Lower leg skin (tissue), 3 donors: ENCODE measurements at regions not wholly inside any gene's neighbourhood (a gene's known extent, or its start where the extent isn't known, plus 50 kb on each side); places are given as distances from the start of the nearest gene placed in this dataset.

ENCODE experiments used
- CTCF ChIP-seq, 3 donors: fragments of 450-650 bp; IDR thresholded peaks; one replicate each; pipeline ENCODE4 v1.5.1; 2016; ENCODE audit warnings: antibody characterized with exemption in 3 of 3, mild to moderate bottlenecking in 3 of 3, moderate library complexity in 2 of 3
- POLR2A ChIP-seq, 2 donors: fragments of 450-650 bp; IDR thresholded peaks; one replicate each; pipeline ENCODE4 v1.6.1; 2016 to 2017; ENCODE audit warnings: antibody characterized with exemption in 2 of 2, mild to moderate bottlenecking in 1 of 2, moderate library complexity in 1 of 2

- no peak for TF ChIP-seq CTCF (IDR thresholded peaks at IDR 0.05)
- no peak for TF ChIP-seq POLR2A (IDR thresholded peaks at IDR 0.05)
These were observed 1163.6 kb upstream of the CITED2 start for GRCh38 chr6:140537834-140538705.
